ENCODE measurements at regions not wholly inside any gene's neighbourhood (a gene's known extent, or its start where the extent isn't known, plus 50 kb on each side); places are given as distances from the start of the nearest gene placed in this dataset.

DNA sequence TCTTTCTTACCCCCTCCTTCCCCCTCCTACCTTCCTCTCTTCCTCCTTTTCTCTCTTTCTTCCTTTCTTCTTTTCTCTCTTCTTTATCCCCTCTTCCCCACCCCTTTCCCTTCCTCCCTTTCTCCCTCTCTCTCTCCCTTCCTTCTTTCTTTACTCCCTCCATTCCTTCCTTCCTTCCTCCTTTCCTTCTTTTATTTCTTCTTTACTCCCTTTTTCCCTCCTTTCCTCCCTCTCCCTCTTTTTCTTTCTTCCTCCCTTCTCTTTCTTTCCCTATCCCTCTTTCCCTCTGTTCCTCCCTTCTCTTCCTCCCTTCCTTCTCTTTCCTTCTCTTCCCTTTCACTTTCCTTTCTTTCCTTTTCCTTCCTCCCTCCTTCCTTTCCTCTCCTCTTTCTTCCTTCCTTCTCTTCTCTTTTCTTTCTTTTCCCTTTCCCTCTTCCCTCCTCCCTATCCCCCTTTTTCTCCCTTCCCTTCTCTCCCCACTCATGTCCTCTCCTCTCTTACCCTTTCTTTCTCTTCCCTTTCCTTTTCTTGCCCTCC lies 302.3 kb upstream of the TBX3 start (continued):
- TF ChIP-seq HDAC2 (IDR thresholded peaks at IDR 0.05; ENCODE audit: borderline replicate concordance in 1 of 2, low read depth in 2 of 2, low read length in 2 of 2), result no peak

All from H1 (cell line).